K562 (cell line): ENCODE measurements at regions not wholly inside any gene's neighbourhood (a gene's known extent, or its start where the extent isn't known, plus 50 kb on each side); places are given as distances from the start of the nearest gene placed in this dataset.

Experiments
- ATAC-seq: fragments of 200-7000 bp; cut with Tn5 transposase; 3 replicates; pipeline ENCODE4 v1.9.1; 2020; ENCODE audit warnings: moderate library complexity
- BruUV-seq: library from RNA; stranded (reverse); fragments of 400-500 nt; replicated peaks from 2 replicates; lab custom pipeline; 2021; lab: Mats Ljungman, UMichigan
- CTCF ChIA-PET: fragments of 300-600 bp; formaldehyde crosslinking; extraction: SDS; loops from one replicate; lab custom pipeline; 2021; ENCODE audit warnings: low intra/inter-chr PET ratio; lab: Yijun Ruan, JAX
- POLR2A ChIA-PET: fragments of 300-600, 350-650 bp; sonication (Branson Sonifier 250); formaldehyde crosslinking; extraction: SDS; loops from one replicate; lab custom pipeline; 2021; ENCODE audit warnings: antibody characterized with exemption, inconsistent platforms; lab: Yijun Ruan, JAX
- DNase-seq, 4 experiments: peaks; one replicate each; pipeline versions ENCODE4 v3.0.0 to v3.0.0-alpha.2; 2011 to 2018; ENCODE audit warnings: low spot score in 3 of 4, mixed read lengths in 3 of 4; ENCODE audit errors: extremely low read depth in 1 of 4
- FAIRE-seq: peaks from 2 replicates; lab custom pipeline; 2011; peaks lifted over from hg19 to GRCh38; lab: Jason Lieb, UNC
- H2AFZ ChIP-seq: 2 replicates; pipeline ENCODE4 v1.6.0; 2011; ENCODE audit warnings: low read depth, low read length, control low read depth, inconsistent platforms
- H3K27ac ChIP-seq: fragments of 200-600 bp; 3 replicates; pipeline ENCODE4 v1.8.0; 2011; ENCODE audit warnings: low read depth, mild to moderate bottlenecking, control low read depth, inconsistent platforms, low read length, moderate library complexity, mixed read lengths; ENCODE audit errors: extremely low read depth
- H3K27me3 ChIP-seq, 2 experiments: fragments of 300-600 bp in 1 of 2; 2 replicates in 1 of 2; 3 replicates in 1 of 2; pipeline versions ENCODE4 v1.6.0 to v1.8.0; 2011; ENCODE audit warnings: inconsistent platforms in 2 of 2, low read length in 2 of 2, mild to moderate bottlenecking in 1 of 2, mixed read lengths in 1 of 2, moderate library complexity in 1 of 2; ENCODE audit not compliant: control insufficient read depth in 2 of 2, insufficient read depth in 2 of 2
- H3K36me3 ChIP-seq: fragments of 300-600 bp; 3 replicates; pipeline ENCODE4 v1.8.0; 2011; ENCODE audit warnings: mild to moderate bottlenecking, low read length, inconsistent platforms; ENCODE audit not compliant: control insufficient read depth, insufficient read depth
- H3K4me1 ChIP-seq, 2 experiments: fragments of 200-600 bp in 1 of 2; replicated peaks in 1 of 2; 2 replicates in 1 of 2; 3 replicates in 1 of 2; pipeline versions ENCODE4 v1.5.1 to v1.8.0; 2011; ENCODE audit warnings: inconsistent platforms in 2 of 2, low read length in 2 of 2, mild to moderate bottlenecking in 1 of 2, mixed read lengths in 1 of 2, moderate library complexity in 1 of 2; ENCODE audit not compliant: control insufficient read depth in 2 of 2, insufficient read depth in 2 of 2
- H3K4me2 ChIP-seq: 2 replicates; pipeline ENCODE4 v1.6.1; 2011; ENCODE audit warnings: low read length, control low read depth, inconsistent platforms, mixed read lengths; ENCODE audit not compliant: insufficient read depth
- H3K4me3 ChIP-seq: fragments of 200-600 bp; sonication (generic), shearing (Covaris generic); 2 replicates; pipeline ENCODE4 v1.5.1; 2016; ENCODE audit warnings: control low read depth, inconsistent platforms
- H3K79me2 ChIP-seq: fragments of 200-600 bp; 3 replicates; pipeline ENCODE4 v1.8.0; 2011; ENCODE audit warnings: low read length, inconsistent platforms; ENCODE audit not compliant: control insufficient read depth, insufficient read depth
- H3K9ac ChIP-seq, 2 experiments: 2 replicates each; pipeline versions ENCODE4 v1.6.0 to v1.6.1; 2011; ENCODE audit warnings: low read depth in 2 of 2, low read length in 2 of 2, control low read depth in 1 of 2, inconsistent platforms in 1 of 2, mild to moderate bottlenecking in 1 of 2, mixed read lengths in 1 of 2; ENCODE audit not compliant: insufficient read depth in 1 of 2
- H3K9me1 ChIP-seq: one replicate; pipeline ENCODE4 v1.6.0; 2011; ENCODE audit warnings: inconsistent platforms, mild to moderate bottlenecking, low read length, moderate library complexity; ENCODE audit not compliant: control insufficient read depth, insufficient read depth
- H3K9me3 ChIP-seq: replicated peaks from 2 replicates; pipeline ENCODE4 v1.5.1; 2011; ENCODE audit warnings: low read depth, low read length, inconsistent platforms; ENCODE audit not compliant: control insufficient read depth, insufficient read depth
- H4K20me1 ChIP-seq: replicated peaks from 2 replicates; pipeline ENCODE4 v1.6.1; 2011; ENCODE audit warnings: low read length, inconsistent platforms, mixed read lengths; ENCODE audit not compliant: control insufficient read depth, insufficient read depth
- CHCHD3 ChIP-seq: fragments of 250-450 bp; sonication (Bioruptor Pico); IDR thresholded peaks from 2 replicates; pipeline ENCODE4 v2.1.2; 2022; ENCODE audit warnings: mild to moderate bottlenecking
- CHD1 ChIP-seq: fragments of 200-600 bp; sonication (generic); IDR thresholded peaks from one replicate; pipeline ENCODE4 v1.6.1; 2012; ENCODE audit warnings: mild to moderate bottlenecking, moderate library complexity, low read length, inconsistent platforms
- MECOM ChIP-seq: fragments of 250-450 bp; sonication (Bioruptor Pico); IDR thresholded peaks from 2 replicates; pipeline ENCODE4 v1.8.0; 2022; ENCODE audit warnings: inconsistent platforms
- NUFIP1 ChIP-seq: fragments of 450-650 bp; IDR thresholded peaks from 2 replicates; pipeline ENCODE4 v1.6.1; 2018; ENCODE audit not compliant: partially characterized antibody
- OTX1 ChIP-seq: fragments of 450-650 bp; formaldehyde crosslinking; IDR thresholded peaks from 2 replicates; pipeline ENCODE4 v1.4.0; 2022; ENCODE audit warnings: mild to moderate bottlenecking
- SMARCE1 ChIP-seq: fragments of 450-650 bp; IDR thresholded peaks from 2 replicates; pipeline ENCODE4 v1.7.1; 2016; ENCODE audit warnings: mild to moderate bottlenecking
- ZNF436 ChIP-seq: fragments of 250-450, 450-650 bp; sonication (Bioruptor Pico); formaldehyde crosslinking; IDR thresholded peaks from 2 replicates; pipeline ENCODE4 v1.7.0; 2020; ENCODE audit warnings: mild to moderate bottlenecking
- ZNF561 ChIP-seq: fragments of 450-650 bp; formaldehyde crosslinking; conservative IDR thresholded peaks from 2 replicates; pipeline ENCODE4 v1.4.0; 2020; ENCODE audit warnings: mild to moderate bottlenecking, moderate library complexity
- ZNF780A ChIP-seq: fragments of 250-450 bp; sonication (Bioruptor Pico); IDR thresholded peaks from 2 replicates; pipeline ENCODE4 v1.5.0; 2021; ENCODE audit warnings: mild to moderate bottlenecking
- whole genome bisulfite sequencing: fragments of 100-300 bp; shearing (Covaris generic); methylation state at CpG from one replicate; pipeline ENCODE4 v1.1.6; 2016; ENCODE audit warnings: low coverage, mixed read lengths; ENCODE audit not compliant: insufficient coverage; ENCODE audit errors: missing lambda C conversion rate; 5-methylcytosine and 5-hydroxymethylcytosine counted together
- in situ Hi-C: fragments of 300-500 bp; cut with MboI; formaldehyde crosslinking; loops from 4 replicates; pipeline ENCODE4 v1.15.0; 2018; ENCODE audit warnings: inconsistent platforms, mixed read lengths
- intact Hi-C: fragments of 100-400 bp; cut with micrococcal nuclease; formaldehyde crosslinking; loops from 2 replicates; pipeline ENCODE4 v1.14.2; 2022
- TF ChIP-seq, protein P1 (sequence below): conservative IDR thresholded peaks from 2 replicates; pipeline ENCODE4 v1.6.1; 2011; ENCODE audit warnings: low read depth, mild to moderate bottlenecking, low read length; ENCODE audit not compliant: control insufficient read depth
- TF ChIP-seq, protein P2 (sequence below): IDR thresholded peaks from 2 replicates; pipeline ENCODE4 v1.6.1; 2012; ENCODE audit warnings: low read depth, low read length, improper control_type of control experiment, borderline replicate concordance

DNA sequence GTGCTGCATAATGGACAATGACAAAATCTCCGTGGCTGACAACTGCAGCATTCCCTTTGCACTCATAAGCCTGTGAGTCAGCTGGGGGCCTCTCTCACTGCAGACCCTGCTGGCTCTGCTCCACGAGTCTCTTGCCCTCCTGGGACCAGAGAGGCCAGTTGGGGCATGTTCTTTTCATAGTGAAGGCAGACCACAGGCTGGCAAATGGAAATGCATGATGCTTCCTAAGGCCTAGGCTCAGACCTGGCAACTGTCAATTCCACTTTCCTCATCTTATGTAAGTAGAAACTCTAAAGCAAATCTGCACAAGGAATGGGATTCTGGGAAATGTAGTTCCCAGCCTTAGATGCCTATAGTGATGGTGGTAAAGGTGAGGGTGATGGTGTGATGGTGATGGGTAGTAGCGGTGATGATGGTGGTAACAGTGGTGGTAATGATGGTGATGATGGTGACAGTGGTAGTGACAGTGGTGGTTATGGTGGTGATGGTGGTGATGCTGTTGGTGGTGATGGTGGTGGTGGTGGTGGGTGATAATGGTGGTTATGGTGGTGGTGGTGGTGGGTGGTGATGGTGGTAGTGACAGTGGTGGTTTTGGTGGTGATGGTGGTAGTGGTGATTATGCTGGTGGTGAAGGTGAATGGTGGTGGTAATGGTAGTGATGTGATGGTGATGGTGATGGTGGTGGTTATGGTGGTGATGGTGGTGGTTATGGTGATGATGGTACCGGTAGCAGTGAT is 185.8 kb upstream of the ARL4C start:
- Histone ChIP-seq H3K27me3 (no peaks in the 10 kb centered on the region; a peak in 1 of 5 replicates), H3K79me2 (no peaks in the 10 kb centered on the region), H3K4me1 (no peaks in the 10 kb centered on the region), H3K9me1 (no peaks in the 10 kb centered on the region), H2AFZ (no peak overlapping the region), H3K36me3 (no peaks in the 10 kb centered on the region), H4K20me1 (no peaks in the 10 kb centered on the region), H3K27ac (no peak overlapping the region), H3K4me2 (no peak overlapping the region), H3K4me3 (no peak overlapping the region), H3K9ac (no peak overlapping the region), H3K9me3 (no peaks in the 10 kb centered on the region)
- ChIA-PET CTCF (no interaction called here), POLR2A (no interaction called here)
- no peak for TF ChIP-seq OTX1 (CRISPR knock-in tag)
- TF ChIP-seq SMARCE1: no peak
- TF ChIP-seq, protein P1, sequence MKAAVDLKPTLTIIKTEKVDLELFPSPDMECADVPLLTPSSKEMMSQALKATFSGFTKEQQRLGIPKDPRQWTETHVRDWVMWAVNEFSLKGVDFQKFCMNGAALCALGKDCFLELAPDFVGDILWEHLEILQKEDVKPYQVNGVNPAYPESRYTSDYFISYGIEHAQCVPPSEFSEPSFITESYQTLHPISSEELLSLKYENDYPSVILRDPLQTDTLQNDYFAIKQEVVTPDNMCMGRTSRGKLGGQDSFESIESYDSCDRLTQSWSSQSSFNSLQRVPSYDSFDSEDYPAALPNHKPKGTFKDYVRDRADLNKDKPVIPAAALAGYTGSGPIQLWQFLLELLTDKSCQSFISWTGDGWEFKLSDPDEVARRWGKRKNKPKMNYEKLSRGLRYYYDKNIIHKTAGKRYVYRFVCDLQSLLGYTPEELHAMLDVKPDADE: no peak
- no peak for TF ChIP-seq MECOM (CRISPR knock-in tag)
- TF ChIP-seq ZNF436: no peak
- no peak for TF ChIP-seq ZNF561 (CRISPR knock-in tag)
- TF ChIP-seq, protein P2, sequence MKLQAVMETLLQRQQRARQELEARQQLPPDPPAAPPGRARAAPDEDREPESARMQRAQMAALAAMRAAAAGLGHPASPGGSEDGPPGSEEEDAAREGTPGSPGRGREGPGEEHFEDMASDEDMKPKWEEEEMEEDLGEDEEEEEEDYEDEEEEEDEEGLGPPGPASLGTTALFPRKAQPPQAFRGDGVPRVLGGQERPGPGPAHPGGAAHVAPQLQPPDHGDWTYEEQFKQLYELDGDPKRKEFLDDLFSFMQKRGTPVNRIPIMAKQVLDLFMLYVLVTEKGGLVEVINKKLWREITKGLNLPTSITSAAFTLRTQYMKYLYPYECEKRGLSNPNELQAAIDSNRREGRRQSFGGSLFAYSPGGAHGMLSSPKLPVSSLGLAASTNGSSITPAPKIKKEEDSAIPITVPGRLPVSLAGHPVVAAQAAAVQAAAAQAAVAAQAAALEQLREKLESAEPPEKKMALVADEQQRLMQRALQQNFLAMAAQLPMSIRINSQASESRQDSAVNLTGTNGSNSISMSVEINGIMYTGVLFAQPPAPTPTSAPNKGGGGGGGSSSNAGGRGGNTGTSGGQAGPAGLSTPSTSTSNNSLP: no peak
- no peak for TF ChIP-seq NUFIP1
- no peak for TF ChIP-seq CHD1
- no peak for TF ChIP-seq ZNF780A (CRISPR knock-in tag)
- no peak for TF ChIP-seq CHCHD3 (CRISPR knock-in tag)
- intact Hi-C loops: no loop called here
- BruUV-seq: no TSS peak
- ATAC-seq (no peak), DNase-seq (no peak), FAIRE-seq (no peak)
- 0% methylated on average over 4 of the region's 4 CpGs for WGBS
- in situ Hi-C loops: no loop called here
